HuH-7 (cell line): ENCODE measurements at regions not wholly inside any gene's neighbourhood (a gene's known extent, or its start where the extent isn't known, plus 50 kb on each side); places are given as distances from the start of the nearest gene placed in this dataset.
"Not testable (repeated sequence)": the region's sequence is repeated elsewhere in the genome, so short reads cannot be mapped to it uniquely, and the experiment has no call there.

Experiments used
- DNase-seq: peaks from one replicate; pipeline ENCODE4 v3.0.0; 2011; ENCODE audit warnings: low spot score

DNA sequence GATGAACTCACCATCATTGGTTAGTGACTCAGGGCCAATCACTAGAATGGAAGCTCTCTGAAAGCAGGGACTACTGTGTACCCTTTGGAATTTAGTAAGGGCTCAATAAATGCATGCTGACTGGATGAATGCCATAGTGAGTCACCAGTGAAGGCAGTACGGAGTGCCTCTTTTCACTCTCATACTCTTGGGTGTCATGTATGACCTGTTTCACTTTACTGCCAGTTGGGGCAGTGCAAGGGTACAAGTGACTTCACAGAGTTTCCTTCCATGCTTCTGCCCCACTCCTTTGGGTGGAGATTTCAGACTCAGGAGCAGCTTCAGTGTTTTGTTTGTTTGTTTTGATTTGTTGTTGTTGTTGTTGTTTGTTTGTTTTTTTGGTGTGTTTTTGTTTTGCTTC lies 57.7 kb downstream of the SOX3 start:
- DNase-seq: no peak

DNA sequence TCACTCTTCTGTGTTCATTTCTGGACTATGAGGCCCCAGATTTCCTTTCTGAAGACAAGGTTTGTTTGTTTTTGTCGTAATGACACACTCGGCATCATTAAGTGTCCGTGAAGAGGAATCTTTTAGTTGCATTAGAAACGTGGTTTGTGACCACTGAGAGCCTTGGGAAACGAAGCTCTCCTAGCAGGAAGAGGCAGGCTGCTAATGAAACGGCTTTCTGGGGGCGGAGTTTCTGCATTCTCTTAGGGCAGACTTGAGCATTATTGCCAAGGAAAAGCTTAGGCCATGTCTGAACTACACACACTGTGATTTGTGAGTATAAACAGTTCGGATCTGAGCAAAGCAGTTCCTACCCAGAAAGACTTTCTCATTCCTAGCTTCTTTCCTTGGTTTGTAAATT lies 64.0 kb downstream of the SOX3 start:
- DNase-seq: no peak

DNA sequence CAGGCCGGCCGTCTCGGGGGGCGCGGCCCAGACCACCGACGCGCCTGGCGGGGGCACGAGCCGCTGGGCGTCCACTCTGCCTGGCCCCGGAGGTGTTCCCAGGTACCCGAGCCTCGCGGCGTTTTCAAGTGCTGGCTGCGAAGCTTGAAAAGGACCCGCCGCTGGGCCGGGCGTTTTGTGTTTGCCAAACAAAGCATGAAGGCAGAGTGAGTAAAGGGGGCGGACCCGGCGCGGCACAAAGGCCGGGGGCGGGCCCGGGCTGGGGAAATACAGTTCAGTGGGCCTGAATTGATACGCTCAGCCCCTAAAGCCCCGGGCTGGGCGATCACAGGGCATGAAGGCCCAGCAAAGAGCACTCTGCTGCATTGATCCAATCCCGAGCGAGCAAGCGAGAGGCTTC lies 65.4 kb downstream of the SOX3 start:
- DNase-seq: no peak

DNA sequence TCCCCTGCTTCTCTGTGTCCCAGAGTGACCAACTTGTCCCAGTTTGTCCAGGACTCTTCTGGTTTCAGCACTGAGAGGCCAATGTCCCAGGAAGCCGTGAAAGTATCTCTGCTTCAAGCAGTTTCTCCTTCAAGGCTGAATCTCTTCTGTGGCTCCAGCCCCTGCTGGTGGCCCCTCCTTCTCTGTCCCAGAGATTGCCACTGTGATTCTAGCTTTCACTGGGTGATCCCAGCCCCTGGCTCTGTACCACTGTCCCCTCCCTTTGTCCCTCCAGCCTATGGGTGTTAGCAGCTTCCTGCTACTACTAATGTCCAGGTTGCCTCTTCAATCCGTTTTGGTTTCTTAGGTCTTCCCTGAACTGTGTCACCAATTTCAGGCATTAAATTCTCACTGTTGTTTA lies 70.5 kb downstream of the SOX3 start:
- DNase-seq: no peak

DNA sequence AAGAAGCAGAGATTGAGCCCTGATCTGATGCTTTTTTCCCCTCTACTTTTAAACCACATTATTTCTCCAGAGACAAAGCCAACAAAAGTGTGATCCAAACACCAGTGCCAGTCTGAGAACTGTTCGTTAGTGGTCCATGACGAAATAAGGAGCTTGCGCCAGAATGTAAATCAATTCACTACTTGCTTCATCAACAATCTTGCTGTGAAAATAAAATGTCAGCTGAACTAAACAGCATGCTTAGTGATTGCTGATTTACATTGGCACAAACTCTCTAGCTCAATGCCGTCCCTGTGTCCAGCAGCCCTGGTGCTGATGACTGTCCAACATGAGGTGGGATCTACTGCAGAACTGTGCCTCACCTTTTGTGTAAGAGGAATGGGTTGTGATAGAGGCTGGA lies 71.3 kb downstream of the SOX3 start:
- DNase-seq: no peak

DNA sequence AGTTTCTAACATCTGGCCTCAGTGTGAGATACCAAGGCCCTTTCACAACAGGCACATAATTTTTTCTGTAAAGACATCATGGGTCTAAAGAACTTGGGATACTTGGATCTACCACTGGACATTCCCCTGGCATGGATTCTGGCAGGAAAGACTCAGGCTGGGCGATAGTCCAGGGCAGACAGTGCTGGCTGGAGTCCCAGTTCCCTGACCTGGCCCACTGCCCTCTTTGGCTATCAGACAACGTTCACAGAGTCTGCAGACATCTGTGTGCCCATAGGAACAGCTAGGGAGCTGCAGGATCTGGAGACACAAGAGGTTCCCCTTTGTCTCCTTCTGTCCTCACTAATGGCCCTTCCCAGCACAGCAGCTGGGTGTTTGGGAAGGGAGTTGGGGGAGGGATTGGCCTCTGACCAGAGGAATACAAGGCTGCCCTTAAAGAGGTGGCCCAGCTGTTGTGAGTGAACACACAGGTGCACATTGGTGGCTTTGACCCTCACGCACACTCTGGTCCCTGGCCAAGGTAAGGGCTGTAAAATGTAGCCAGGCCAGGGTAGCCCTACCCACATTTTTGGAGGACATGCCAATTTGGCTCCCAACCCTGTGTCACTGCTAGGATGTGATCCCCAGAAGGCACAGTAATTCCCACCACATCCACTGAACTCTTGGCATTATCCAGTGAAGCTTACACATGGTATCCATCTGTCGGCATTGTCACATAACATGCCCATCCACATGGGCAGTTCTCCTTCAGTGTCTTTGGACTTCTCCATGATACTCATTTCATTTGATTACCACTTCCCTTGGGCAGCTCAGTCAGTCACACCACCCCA lies 72.3 kb downstream of the SOX3 start:
- no peak for DNase-seq

DNA sequence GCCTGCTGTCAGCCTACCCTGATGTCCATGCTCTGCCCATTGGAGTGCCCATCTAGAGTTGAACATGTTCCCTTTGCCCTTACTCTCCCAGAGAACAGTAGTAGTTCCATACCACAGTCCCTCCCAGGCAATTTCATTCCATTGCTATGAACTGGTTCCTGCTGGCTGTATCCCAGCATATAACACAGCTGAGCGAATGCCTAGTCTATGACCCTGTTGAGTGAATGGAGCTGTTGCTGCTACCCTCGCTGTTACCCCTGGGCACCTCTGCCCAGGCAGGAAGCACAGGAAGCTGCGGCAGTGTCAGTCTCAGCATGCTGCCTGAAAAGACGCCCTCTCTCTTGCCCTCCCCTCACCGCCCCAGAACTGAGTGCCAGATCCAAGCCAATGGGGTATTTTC lies 73.3 kb downstream of the SOX3 start:
- no peak for DNase-seq

DNA sequence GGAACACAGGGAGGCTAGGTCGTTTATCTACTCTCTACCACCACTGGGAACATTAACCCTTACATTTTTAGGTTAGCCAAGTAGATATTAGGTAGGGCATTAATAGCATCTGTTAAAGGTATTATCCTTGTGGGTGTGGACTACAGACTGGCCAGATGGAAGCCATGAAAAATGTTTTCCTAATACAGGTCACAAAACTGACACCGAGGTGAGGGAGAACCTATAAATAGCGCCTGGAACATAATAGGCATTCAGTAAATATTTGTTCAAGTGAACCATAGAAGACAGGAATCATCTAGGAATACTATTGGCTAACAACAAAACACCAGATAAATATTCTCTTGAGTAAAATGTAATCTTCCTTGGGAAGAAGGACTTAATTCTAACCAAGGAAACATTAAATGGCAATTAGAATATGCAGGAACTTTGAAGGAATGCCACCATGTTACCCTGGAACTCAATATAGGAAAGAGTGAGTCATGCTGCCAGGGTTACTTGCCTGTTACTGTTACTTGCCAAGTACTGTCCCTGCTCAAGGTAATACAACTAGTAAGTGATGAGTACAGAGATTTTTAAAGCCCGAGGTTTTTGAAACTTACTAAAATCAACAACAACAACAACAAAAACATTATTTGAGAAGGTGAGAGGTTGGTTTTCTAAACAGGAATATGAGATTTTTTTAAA lies 79.0 kb downstream of the SOX3 start:
- DNase-seq: no peak

DNA sequence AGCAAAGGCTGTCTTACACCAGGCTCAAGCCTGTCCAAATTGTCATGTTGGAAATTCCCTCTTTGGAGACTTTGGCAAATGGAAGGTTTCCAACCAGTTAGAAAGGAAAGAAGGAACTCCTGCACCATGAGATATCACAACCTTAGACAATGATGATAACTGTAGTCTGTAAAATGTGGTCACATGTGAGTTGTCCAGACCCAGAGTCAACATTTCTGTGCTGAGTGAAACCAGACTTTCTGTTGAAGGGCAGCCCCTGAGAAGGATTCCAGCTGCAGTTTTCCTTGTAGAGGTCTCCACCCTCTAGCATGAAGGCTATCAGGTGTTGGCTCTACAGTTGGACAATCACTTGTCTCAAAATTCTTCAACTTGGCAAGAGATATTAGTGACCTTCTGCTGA lies 82.4 kb downstream of the SOX3 start:
- DNase-seq: no peak

GRCh38 chrX:140402131-140402530 lies 102.7 kb downstream of the SOX3 start:
- DNase-seq: not testable (repeated sequence)

GRCh38 chrX:140396326-140396725 lies 108.5 kb downstream of the SOX3 start:
- not testable (repeated sequence) for DNase-seq

DNA sequence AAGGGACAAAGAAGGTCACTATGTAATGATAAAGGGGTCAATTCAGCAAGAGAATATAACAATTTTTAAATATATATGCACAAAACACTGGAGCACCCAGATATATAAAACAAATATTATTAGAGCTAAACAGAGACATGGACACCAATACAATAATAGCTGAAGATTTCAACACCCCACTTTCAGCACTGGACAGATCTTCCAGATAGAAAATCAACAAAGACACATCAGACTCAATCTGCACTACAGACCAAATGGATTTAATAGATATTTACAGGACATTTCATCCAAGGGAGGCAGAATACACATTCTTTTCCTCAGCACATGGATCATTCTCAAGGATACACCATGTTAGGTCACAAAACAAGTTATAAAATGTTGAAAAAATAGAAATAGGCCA lies 111.4 kb downstream of the SOX3 start:
- DNase-seq: no peak

DNA sequence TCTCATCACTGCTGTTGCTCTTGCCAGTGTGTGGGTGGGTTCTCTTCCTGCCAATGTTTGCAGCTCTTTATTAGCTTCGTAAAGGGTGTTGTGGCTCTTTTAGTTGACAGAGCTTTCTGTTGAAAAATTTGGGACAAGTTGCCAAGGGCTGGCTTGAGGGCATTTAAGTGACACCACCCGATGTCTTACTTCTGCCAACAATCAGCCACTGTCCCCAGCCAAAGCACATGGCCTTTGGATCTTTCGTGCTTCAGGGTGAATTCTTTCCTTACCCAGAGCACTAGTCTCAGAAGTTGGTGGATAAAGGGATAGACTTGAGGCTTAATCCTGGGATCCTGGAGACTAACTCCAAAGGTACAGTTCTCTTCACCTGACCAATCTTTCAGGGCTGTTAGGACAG lies 113.6 kb downstream of the SOX3 start:
- DNase-seq: no peak

DNA sequence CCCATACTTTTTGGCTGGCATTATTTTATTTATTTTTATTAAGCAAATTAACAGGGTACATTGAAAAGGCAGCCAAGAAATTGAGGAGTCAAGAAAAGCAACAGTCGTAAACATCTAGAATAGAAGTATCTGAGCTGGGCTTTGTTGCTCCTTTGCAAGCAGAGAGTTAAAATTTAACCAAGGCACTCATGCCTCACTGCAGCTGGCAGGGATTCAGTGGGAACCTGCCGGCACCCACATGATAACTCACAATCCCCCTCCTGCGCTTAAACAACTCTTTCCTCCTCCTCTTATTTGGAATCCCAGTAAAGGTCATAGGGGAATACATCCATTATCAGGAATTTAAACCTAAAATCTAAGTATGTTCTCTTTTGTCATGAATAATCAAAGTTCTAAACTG lies 115.5 kb downstream of the SOX3 start:
- no peak for DNase-seq

GRCh38 chrX:140362861-140363260 lies 142.0 kb downstream of the SOX3 start:
- no peak for DNase-seq

GRCh38 chrX:140360924-140361323 lies 143.9 kb downstream of the SOX3 start:
- DNase-seq: no peak

DNA sequence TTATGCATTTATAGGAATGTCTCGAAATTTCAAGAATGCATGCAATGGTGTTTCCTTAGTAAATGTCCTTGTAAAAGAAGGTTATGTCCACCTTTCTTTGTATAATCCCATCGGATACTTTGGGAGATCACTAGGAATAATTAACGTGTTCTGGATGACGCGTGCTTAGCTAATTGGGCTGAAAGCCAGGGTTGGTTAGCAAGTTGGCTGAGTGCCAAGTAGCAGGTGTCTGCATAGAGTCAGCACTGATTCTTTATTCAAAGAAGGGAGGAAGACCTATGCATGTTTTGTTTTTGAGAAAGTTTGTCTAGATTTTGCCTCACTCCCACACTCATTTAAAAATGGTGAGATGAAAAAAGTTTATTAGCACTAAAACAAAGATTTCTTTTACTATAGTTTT lies 144.6 kb downstream of the SOX3 start:
- no peak for DNase-seq

- no peak for DNase-seq
Observed at GRCh38 chrX:140355922-140356321, 148.9 kb downstream of the SOX3 start.

GRCh38 chrX:140355429-140355828 lies 149.4 kb downstream of the SOX3 start:
- no peak for DNase-seq

DNA sequence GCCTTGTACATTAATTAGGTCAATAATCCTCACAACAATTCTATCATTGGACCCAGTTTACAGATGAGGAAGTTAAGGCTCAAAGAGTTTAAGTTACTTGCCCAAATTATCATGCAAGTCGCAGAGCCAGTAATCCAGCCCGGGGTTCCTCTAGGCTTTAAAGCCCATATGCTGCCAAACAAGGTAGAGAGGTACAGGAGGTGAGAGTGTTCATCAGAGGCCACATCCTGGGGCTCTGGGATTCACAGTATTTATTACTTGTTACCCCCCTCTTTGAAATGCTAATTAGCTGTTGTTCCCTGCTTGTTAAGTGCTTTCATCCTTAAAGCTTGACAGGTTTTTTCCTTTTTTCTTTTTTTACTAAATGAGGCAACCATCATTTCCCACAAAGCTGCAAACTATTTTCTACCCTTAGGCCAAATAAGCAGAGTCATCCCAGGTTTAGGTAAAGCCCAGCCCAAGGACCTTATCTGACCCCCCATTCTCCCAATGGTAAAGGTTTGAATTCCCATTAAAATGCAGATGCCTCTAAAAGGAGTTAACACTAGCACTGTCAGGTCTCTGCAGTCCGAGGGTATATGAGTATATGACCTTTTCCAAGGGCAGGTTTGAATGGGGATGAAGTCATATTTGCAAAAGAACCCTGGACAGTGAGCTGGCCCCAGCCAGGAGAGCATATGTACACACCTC lies 150.3 kb downstream of the SOX3 start:
- DNase-seq: no peak

GRCh38 chrX:140346729-140347128 lies 158.1 kb downstream of the SOX3 start:
- DNase-seq: no peak

DNA sequence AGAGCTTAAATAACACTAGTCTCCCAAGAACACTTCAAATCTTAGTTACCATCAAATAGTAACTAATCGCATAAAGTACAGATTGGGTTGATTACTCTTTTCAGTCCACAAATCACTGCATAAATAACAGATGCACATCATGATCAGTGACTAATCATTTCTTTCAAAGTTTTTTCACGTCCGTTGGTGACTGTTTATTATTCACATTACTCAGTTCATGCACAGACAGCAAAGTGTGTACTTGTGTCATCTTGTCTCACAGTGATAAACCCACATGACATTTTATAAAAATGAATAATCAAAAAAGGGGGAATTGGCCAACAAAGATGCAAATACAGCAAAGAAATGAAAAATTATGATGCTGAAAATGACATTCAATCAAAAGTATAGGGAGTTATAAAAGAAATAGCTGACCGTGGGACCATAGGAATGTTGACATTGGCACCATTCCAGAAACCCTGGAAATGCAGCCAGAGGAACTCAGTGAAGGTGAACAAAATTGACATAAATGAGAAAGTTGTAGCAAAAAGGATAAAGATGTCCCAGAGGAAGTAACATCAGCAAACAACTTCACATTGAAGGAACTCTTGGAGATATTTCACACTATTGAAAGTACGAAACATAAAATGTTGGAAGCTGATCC lies 161.5 kb downstream of the SOX3 start:
- no peak for DNase-seq

- DNase-seq: no peak
Observed at GRCh38 chrX:140342410-140342809, 162.5 kb downstream of the SOX3 start.
